NCI-H748 (cell line): ENCODE measurements at regions not wholly inside any gene's neighbourhood (a gene's known extent, or its start where the extent isn't known, plus 50 kb on each side); places are given as distances from the start of the nearest gene placed in this dataset.
A peak's percentile ranks its signal among the peaks of the same experiment; 100 is the strongest.

Source experiments
- DNase-seq: peaks from one replicate; lab custom pipeline; 2025; ENCODE audit not compliant: unreplicated experiment; lab: John Stamatoyannopoulos, UW

DNA sequence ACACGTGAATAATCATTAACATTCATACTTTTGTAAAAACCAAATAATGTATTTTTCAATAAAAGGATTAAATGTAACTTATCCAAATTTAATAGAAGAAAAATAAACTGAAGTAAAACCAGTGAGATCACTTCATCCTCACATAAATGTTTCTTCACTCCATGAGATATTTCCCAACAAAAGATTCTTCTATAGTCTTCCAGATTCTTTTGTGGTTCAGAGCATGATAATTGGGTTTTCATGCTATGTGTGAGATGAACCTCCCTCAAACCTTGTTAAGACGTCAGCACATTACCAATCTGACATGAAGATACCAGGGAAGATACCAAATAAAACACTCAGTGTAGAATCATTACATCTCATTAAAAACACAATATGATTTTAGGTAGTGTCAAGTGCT, 62.9 kb upstream of the OXGR1 start:
- no peak for DNase-seq

DNA sequence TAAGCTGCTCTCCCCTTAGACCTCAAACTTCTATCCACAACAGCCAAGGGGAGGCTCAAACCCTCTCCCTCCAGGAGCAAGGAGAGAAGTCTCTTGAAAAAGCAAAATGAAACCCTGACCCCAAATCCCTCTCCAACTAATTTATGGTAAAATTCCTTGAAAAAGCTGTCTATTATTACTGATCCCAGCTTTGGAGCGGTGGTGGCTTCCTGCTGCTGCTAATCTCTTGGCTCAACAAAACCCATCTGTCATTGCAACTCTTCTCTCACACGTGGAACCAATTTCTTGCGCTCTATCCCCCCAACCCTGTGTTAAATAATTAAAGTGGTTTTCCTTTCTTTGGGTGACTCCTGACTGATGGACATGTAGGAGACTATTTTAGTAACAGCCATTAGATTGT, 64.1 kb upstream of the OXGR1 start:
- DNase-seq, result no peak

DNA sequence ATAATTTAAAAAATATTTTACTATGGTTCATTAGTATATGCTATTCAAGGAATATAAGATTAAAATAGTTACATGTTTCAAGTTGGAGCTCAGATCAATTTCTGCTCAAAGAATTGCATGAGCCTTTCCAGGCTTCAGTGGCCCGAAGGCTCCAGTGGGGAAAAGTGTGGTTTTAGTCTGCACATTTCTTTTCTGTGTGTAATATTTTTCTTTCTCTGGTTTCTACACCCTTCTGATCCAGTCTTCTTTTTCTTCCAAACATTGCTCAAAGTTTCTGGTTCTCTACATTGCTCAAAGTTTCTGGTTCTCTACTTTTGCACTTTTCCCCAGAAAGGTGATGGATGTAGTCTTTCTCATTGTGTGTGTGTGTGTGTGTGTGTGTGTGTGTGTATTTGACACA, 64.7 kb upstream of the OXGR1 start:
- no peak for DNase-seq

DNA sequence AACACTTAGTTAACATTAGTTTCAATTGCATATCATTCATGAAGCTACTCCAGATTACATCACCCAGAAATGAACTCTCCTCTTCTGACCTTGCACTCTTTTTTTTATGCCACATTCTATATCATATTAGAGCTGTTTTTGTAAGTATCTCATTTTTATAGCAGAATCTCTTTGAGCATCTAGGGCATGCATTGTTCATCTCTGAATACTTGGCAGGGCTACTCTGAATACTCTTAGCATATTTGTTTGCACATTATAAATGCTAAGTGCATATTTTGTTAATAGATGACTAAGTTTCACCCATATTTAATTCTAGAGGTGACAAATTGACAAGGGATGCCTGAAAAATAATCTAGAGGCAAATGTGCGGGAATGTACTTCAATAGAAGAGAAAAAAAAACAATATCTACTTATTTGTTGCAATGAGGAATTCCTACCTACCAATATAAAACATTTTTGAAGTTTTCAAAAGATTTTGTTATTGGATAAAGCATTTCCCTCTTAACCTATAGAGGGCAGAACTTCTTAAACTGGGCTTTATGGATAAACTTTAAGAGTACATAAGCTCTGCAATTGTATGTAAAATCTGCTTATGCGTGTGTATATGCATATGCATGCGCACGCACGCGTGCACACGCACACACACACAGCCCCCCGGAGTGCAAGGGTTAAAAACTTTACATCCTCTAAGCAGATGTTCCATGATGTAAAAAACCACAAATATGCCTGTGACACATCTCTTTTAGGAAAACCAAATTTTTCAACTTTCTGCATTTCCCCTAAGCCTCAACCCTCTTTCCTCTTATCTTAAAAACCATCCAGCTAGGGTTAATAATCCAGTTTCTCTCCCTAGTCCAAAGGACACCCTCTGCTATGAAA, 73.0 kb upstream of the OXGR1 start:
- no peak for DNase-seq

DNA sequence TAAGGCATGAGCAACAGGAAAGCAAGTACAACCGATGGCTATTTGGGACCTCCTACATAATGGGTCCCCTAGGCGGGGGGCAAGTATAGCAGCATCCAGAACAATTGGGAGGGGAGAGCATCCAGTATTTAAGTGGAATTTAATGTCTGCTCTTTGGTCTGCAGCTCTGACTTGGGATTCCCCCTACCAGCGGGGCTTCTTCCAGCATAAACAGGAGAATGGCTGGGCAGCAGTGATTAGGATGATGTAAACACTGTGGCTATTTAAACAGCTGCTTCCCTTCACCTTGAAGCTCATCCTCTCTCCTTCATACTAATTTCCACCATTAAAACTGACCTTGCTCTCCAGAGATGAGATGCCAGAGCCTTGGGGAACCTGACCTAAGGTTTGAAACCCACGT, 73.9 kb upstream of the OXGR1 start:
- peak; percentile 98 for DNase-seq

DNA sequence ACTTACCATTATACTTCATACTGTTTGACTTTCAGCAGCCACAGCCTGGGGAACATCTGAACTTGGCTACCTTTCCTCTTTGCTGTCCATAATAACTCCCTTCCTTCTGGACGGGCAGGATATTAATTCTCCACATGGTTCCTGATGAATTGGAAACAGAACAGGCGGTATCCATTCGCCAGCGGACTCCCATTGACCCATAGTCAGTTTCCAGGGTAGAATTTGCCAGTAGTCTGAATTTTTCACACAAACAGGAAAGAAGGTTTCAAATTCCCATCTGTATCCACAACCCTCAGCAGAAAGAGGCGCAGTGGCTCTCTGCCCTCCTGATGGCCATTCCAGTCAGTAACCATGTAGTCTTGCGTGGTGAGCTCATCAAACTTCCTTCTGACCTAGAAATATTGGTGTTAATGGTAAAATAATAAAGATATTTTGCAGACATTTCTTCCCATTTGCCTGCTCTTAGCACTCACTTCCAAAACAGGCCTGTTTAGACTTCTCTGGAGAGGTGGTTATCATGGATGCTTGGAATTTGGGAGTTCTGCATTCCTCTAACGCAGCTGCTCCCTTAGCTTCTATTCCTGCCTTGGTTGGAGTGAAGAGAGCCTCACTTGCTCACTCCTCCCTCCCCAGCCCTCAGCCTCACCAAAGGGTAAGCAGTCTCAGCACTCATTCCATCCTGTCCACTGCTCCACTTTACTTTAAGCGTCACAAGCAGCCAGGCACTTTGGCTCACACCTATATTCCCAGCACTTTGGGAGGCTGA, 75.0 kb upstream of the OXGR1 start:
- peak; percentile 60 for DNase-seq

DNA sequence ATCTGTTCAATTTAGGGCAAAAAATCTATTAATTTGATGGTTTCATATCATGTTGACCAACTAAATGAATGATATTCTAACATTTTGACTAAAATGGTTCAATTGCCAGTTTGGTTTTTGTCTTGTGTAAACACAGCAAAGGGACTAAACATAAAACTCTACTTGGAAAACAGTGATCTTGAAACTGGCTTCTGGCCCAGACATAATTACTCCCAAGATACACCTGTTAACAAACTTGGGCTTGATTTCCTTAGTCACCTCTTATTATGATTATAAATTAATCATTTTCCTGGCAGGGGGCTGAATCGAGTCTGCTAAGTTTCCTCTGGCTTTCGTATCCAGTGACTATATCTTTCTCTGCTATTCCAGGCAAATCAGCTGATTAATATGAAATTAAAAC, 78.0 kb upstream of the OXGR1 start:
- no peak for DNase-seq

DNA sequence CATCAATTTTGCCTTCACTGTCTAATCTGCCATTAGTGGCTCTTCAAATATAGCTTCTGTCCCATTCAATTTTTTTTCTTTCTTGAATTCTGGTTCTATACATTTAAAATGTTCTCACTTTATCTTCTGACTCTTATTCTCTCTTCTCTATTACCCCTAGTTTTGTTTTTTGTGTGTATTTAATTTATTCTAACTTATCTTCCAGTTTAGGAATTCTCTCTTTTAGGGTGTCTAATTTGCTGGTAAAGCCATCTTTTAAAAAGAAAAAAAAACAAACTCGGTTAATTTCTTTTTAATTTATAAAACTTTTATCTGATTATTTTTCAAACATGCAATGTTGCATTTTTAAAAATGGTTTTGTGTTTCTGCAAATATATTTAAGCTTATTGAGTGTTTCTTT, 80.3 kb upstream of the OXGR1 start:
- DNase-seq, result peak; percentile 5

DNA sequence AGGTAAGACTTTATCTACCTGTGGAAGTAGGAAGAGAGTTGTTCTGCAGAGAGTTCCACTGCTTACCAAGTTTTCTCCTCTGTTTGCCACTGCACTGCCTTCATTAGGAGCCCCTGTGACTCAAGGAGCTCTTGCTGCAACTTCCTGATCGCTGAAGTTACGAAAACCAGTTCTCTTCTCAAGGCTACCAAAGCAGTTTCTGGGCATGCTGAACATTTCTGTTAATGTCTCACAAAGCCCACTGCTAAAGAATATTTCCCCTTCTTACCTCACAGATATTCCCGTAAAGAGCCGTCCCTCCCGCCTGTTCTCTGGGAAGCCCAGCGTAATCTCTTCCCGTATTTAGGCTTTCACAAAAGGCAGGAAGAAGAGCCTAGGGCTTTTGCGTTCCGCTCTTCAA, 82.6 kb upstream of the OXGR1 start:
- DNase-seq, result no peak

DNA sequence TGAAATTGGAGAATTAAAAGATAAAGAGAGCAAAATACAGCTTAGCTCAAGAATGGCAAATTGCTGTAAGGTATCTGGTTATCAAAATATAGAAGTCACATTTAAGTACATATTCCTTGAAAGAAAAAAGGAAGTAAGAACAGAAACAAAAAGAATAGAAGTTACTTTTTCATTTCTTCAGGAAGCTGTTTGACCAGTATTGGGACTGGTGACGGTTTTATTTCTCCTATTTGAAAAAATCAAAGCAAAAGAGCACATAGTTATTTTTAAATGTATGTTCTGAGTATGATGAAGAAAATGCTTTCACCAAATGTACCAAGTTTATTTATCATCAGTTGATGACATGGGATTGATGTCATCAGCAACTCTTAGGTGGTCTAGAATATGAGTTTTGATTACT, 83.1 kb upstream of the OXGR1 start:
- no peak for DNase-seq

DNA sequence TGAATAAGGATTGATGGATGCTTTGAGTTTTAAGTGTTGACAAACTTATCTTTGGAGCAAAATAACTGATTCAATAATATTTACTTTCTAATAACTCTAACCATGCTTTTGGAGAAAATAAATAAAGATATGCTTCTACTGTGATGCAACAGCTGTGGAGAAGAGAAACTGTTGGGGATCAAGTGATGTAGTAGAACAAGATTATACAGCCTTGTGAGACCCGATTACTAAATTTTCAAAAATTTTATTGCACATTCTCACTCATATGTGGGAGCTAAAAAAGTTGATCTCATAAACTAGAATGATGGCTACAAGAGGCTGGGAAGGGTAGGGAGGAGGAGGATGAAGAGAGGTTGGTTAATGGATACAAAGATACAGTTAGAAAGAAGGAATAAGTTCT, 85.5 kb upstream of the OXGR1 start:
- no peak for DNase-seq

DNA sequence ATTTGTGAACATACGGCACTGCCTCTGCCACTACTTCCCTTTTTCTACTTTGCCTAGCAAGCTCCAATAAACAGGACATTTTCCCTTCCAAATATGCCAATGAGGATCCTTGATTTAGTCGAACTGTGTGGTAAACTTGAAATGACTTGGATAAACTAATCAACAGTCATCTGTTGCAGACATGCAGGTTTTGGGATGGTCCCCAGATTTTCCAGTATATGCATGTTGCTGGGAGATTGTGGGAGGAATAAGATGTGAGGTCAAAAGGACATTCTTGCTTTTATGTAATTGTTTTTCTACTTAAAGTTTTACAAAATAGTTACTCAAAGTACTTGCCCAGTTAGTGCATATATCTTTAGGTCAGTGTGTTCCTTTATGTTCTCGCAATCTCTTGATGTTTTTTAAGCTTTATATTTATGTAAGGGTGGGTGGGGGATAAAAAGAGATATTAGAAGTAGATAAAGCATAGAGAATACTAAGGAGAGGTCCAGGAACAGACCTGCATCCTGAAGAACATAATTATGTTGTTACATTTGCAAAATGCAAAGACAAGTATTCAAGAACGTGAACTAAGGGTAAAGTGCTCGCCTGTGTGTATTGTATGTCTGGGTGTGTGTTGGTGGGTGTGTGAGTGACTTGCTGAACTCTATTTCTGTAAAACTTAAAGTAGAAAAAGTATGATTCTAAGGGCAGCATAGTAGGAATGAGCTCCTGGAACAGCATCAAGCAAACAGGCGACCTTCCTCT, 88.4 kb upstream of the OXGR1 start:
- no peak for DNase-seq

DNA sequence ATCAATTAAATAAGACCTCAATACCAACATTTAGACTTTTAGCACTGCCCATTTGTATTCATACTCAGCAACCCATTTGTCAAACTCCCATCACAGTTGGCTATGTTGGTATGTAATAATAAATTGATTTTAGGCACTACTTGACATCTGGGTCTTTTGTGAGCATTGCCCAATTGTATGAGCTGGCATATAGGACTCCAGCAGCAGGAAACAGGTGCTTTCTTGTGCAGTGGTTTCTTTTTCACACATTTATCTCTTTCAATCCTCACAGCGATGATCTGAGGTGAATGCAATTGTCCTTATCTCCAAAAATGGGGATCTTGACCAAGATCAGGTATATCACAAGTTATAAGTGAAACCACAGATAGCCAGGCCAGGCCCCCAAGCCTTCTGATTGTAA, 96.9 kb upstream of the OXGR1 start:
- DNase-seq, result no peak

DNA sequence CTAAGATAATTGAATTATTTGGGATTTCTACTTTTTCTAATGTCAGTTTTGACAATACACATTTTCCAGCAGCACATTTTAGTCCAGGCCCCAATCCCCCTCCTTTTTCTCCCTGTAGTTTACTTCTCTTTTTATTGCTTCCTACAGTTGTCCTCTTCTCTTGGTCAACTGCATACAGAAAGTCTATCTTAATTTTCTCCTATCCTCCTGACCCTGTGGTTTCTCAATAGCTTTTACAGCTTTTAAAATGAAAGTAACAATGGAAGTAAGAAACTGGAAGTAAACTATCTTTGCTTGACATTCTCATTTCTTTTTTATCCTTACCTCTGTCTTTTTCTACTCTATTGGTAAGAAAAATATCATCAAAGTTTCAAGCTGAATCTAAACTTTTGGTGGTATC, 106.5 kb upstream of the OXGR1 start:
- DNase-seq, result no peak

DNA sequence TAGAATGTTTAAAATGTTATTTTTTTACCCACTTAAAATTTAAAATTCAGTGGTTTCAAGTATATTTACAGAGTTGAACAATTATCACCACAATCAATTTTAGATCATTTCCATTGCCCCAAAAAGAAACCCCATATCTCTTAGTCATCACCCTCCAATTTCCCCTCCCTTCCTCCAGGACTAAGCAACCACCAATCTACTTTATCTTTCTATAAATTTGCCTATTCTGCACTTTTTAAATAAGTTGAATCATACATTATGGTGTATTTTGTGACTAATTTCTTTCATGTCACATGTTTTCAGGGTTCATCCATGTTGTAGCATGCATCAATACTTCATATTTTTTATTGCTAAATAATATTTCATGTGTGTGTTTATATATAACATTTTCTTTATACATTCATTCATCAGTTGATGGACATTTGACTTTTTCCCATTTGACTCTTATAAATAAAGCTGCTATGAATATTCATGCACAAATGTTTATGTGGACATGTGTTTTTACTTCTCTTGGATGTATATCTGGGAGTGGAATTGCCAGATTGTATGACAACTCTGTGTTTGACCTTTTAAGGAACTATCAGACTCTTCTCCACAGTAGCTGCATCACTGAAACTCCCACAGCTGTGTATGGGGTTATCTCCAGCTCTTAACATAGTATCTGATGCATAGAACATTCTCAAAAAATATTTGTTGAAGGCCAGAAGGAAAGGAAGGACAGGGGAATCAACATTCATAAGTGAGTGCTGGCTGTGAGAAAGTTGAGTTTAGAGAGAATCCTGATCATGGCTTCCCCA, 107.8 kb upstream of the OXGR1 start:
- DNase-seq, result no peak

DNA sequence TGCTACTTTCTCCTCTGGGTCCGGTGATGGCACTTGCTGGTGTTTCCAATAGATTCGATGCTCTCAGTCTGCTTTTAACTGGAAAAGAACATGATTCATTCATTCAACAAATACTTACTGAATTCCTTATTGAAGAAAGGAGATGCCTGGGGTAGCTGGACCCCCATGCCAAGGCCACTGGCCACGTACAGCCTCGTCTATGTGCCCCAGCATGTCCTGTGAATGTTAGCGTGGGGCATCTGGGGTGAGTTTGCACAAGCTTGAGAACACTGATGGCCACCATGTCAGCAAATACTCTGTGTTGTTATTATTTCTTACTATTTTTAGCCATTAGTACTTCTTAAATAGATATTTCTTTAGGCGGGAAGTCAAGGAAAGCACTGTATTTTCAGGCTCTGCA, 112.0 kb upstream of the OXGR1 start:
- DNase-seq, result no peak

DNA sequence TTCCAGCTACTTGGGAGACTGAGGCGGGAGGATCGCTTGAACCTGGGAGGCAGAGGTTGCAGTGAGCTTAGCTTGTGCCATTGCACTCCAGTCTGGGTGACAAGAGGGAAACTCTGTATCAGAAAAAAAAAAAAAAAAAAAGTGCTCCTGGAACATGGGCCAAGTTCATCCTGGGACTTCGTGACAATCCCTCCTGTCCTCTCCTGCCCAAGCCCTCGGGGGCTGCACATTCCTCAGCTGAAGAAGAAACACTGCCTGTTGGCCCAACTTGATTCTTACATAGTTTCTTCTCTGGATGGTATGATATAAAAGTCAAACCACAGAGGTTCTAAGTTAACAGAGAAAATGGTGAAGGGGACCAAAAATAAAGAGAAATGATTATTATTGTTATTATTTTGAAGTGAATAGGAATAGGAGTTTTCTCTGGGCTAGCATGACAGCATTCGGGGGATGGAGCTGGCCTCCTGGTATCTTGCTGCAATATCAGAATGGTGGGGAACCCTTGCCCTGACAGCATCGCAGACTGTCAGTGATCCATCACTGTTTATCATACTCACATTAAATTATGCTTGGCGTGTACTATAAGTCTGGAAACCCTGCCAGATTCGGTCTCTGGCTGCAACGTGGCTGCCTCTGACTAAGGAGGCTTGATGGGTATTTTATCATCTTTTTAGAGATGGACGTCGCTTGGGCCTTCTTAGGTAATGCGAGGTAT, 113.7 kb upstream of the OXGR1 start:
- no peak for DNase-seq

DNA sequence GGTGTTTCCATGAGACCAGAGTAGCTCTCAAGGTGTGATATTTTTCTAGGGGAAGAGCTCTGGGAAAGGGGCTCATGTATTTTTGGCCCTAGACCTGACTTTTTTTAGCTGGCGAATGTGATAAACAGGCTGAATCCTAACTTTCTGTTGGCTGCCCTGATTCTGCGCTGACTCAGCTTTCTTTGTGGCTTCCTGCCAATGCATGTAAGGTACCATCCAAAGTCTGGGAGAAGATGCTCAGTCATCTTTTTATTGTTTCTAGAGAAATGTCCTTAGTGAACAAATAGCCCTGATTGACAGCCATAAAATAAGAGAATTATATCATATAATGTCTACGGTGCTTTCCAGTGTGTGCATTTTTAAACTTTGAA, 113.6 kb upstream of the MBNL2 start:
- DNase-seq, result no peak

DNA sequence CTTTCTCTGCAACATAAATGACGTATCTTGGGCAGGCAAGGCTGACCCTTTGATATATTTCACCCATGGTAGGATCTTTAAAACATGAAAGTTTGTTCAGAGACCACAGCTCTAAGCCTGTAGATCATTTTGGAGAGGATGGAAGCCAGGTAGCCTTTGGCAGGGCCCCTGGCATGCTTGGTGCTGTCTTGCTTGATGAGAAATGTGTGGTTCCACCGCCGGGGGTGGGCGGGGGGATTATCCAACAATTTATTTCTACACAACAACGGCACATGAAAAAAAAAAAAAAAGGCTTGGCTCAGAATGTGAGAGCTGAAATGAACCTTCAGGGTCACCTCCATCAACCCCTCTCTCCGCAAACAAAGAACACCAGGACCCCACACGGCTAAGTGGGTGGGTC, 112.9 kb upstream of the MBNL2 start:
- no peak for DNase-seq

DNA sequence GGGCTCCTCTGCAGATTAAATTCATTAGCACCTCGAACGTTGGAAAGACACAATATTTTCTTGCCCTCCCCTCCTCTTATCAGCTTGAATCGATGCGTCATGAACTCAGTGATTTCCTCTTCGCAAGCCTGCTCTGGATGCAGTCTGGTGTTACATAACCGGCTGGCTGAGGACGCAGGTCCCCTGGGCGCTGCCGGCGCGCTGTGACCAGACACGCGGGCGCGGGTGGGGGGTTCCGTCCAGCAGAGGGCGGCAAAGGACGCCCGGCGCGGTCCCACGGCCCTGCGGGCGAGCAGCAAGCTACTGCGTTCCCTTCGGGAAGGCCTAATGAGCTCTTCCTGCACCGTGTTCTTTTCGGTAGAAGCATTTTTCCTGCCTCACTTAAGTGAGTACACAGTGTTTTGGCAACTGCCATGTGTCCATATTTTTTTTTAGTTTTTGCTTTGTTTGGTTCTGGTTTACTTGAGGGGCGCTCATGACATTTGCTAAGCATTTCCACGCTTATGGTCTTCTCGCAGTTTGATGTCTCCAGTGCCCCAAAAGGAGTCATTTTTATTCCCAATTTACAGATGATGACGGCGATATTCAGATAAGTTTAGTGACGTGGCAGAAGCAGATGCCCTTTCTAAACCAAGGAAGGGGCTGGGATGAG, 112.2 kb upstream of the MBNL2 start:
- peak; percentile 90 for DNase-seq
